Activated CD4-positive, alpha-beta memory T cell treated with anti-CD3 and anti-CD28 coated beads, Interleukin-2, amount 10 ng/mL, durations not matched to agents 7 days and 5 days (primary cell): ENCODE measurements at regions not wholly inside any gene's neighbourhood (a gene's known extent, or its start where the extent isn't known, plus 50 kb on each side); places are given as distances from the start of the nearest gene placed in this dataset.

Experiments used
- CTCF ChIA-PET: fragments of 350-600 bp; sonication (Branson Sonifier 250); formaldehyde crosslinking; loops from one replicate; lab custom pipeline; 2021; ENCODE audit warnings: antibody characterized with exemption, inconsistent platforms; lab: Charles Lee
- POLR2A ChIA-PET: fragments of 350-600 bp; sonication (Branson Sonifier 250); formaldehyde crosslinking; loops from one replicate; lab custom pipeline; 2021; ENCODE audit warnings: antibody characterized with exemption; lab: Charles Lee
- DNase-seq: peaks from one replicate; pipeline ENCODE4 v3.0.0-alpha.2; 2020
- H3K27ac Mint-ChIP-seq: one replicate; pipeline ENCODE4 v1.8.0; 2021; ENCODE audit warnings: mild to moderate bottlenecking, mixed read lengths
- H3K27me3 Mint-ChIP-seq: one replicate; pipeline ENCODE4 v1.8.0; 2021; ENCODE audit warnings: mixed read lengths
- H3K36me3 Mint-ChIP-seq: one replicate; pipeline ENCODE4 v1.8.0; 2021; ENCODE audit warnings: low read depth, mixed read lengths
- H3K4me1 Mint-ChIP-seq: one replicate; pipeline ENCODE4 v1.8.0; 2021; ENCODE audit warnings: mixed read lengths
- H3K4me3 Mint-ChIP-seq: one replicate; pipeline ENCODE4 v1.8.0; 2021; ENCODE audit warnings: mild to moderate bottlenecking, mixed read lengths
- H3K9me3 Mint-ChIP-seq: one replicate; pipeline ENCODE4 v1.8.0; 2021; ENCODE audit warnings: mixed read lengths

DNA sequence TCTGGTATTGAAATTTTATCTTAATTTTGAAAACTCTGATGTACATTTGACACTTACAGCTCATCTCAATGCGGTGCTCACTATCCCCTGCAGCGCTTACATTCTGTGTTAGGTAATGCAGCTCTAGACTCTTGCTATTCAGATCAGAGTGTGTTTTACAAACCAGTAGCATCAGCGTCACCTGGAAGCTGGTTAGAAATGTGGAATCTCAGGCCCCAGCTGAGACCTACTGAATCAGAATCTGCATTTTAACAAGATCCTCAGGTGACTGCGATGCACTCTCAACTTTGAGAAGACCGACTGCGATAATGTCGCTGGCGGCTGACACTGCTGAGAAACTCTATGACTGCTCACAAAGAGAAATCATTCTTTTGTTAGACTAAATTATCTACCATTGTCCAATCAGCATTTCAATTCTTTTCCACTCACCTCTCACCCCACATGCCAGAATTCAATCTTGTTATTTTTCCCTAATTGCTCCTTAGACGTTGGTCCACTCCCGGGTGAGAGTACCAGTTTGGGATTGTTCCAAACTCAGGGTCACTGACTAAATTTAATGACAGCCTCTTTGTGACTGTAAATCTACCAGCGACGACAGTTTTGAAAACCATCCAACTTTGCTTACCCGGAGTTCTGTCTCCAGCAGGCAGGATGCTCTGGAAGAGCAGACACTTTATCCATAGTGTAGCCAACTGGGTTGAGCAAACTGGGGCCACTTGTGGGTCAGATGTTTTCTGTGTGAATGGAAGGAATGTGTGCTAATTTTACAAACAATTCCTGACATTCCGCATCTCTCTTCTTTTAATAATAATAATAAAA is 140.1 kb upstream of the BTBD3 start:
- no peaks in the 10 kb centered on the region for H3K27me3 Mint-ChIP-seq
- H3K36me3 Mint-ChIP-seq = no peaks in the 10 kb centered on the region
- CTCF ChIA-PET = no interaction called here
- H3K4me1 Mint-ChIP-seq = no peaks in the 10 kb centered on the region
- DNase-seq = no peak
- H3K27ac Mint-ChIP-seq = no peak overlapping the region
- peaks cover 7% of the 10 kb centered on the region for H3K9me3 Mint-ChIP-seq
- no peak overlapping the region for H3K4me3 Mint-ChIP-seq
- POLR2A ChIA-PET = no interaction called here

DNA sequence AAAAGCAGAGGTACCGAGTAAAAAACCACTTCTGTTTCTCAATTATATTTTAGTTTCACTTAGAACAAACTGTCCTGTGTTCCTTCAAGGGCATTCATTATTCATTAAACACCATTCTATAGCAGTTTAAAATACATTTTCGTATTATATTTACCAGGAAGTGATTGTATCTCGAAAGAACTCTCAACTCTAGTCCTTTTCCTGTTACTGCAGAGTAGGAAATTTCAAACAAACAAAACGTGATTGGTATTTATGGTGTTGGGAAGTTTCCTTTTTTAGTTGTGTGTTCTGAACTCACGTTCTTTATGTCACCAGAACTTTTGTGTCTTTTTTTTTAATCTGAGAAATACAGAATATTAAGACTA is 139.5 kb upstream of the BTBD3 start:
- H3K4me3 Mint-ChIP-seq = no peak overlapping the region
- H3K4me1 Mint-ChIP-seq = no peaks in the 10 kb centered on the region
- no peak for DNase-seq
- POLR2A ChIA-PET = no interaction called here
- no peaks in the 10 kb centered on the region for H3K36me3 Mint-ChIP-seq
- no peaks in the 10 kb centered on the region for H3K27me3 Mint-ChIP-seq
- peaks cover 6% of the 10 kb centered on the region for H3K9me3 Mint-ChIP-seq
- no peak overlapping the region for H3K27ac Mint-ChIP-seq
- CTCF ChIA-PET = no interaction called here

DNA sequence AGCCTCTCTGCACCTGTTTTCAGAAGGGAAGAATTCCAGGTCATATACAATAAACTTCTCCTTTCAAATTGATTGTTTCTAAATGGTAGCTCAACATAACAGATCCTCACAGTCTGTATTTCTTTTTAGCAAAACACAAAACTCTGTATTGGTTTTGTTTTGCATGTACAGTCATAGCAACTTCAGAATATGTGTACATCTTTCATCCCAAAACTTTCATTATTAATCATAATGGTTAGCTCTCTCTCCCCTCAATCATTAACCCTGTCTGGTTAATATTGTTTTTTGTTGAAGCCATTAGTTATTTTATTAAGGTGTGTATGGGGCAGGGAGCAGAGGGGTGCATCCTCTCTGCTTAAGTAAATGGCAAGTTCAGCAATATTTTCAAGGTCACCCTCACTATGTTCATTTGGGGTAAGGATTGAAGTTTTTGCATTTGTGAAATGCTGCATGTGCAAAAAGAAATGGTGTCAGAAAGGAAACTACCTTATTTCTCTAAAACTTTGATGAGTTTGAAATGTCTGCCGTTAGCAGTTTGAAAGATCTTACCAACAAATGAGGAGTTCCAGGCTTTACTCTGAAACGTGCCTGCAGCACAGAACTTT is 136.8 kb upstream of the BTBD3 start:
- DNase-seq = no peak
- POLR2A ChIA-PET = no interaction called here
- Mint-ChIP-seq H3K4me1 (no peaks in the 10 kb centered on the region), H3K4me3 (no peak overlapping the region), H3K27ac (no peak overlapping the region), H3K9me3 (peaks cover 6% of the 10 kb centered on the region), H3K27me3 (no peaks in the 10 kb centered on the region), H3K36me3 (no peaks in the 10 kb centered on the region)
- CTCF ChIA-PET = no interaction called here

DNA sequence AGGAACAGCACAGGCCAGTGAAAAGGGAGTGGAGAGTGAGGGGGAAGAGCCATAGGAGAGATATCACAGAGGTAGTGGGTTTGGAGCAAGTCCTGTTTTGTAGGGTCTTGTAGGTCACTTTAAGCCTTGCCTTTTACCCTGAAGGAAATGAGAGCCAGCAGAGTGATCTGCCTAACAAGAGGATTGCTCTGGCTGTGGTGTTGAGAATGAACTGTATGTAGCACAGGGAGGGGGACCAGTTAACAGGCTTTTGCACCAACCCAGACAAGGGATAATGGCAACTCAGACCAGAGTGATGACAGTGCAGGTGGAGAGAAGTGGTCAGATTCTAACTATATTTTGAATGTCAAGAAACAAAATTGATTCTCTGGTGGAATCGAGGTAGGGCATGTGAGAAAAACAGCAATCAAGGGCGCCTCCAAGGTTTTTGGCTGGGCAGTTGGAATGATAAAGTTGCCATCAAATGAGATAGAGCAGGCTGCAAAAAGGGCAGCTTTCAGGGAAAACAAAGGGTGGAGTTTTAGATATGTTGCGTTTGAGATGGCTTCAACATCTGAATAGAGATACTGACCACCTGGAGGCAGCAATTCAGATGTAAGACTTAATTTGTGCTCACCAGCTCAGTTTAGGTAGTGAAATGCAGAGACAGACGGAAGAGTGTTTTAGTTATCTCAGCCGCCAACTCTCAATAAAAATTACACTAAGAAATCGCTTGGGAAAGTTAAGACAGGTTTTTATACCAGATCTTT is 134.4 kb upstream of the BTBD3 start:
- no peak for DNase-seq
- CTCF ChIA-PET = no interaction called here
- Mint-ChIP-seq H3K27ac (no peak overlapping the region), H3K4me1 (no peaks in the 10 kb centered on the region), H3K9me3 (no peaks in the 10 kb centered on the region), H3K4me3 (no peak overlapping the region), H3K36me3 (no peaks in the 10 kb centered on the region), H3K27me3 (no peaks in the 10 kb centered on the region)
- POLR2A ChIA-PET = no interaction called here

DNA sequence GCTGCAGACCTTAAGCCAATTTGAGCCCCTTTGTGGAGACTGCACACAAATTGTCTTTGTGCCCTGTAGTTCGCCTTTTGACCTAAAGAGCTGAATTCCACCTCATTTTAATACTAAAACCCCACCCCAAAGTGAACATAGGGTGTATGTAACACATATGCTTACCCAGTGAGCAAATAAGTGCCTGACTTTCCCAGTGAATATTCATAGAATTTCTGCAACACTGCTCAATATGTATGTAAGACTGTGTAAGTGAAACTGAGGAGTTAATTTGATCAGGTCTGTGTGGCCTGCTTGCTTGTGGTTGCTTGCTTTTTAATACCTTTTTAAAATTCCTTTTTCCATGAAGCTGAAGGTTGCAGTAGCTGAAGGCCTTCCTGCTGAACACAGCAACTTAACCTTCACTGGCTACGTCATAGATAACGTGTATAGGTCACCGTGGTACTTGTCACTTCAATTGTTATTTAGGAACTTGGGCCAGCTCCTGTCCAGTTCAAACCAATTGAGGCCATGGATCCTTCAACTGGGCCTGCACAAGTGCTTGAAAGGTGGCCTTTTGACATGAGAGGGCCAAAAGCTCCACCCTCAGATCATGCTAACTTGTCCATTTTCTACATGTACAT is 131.7 kb upstream of the BTBD3 start:
- Mint-ChIP-seq H3K4me1 (no peaks in the 10 kb centered on the region), H3K9me3 (no peaks in the 10 kb centered on the region), H3K27ac (no peak overlapping the region), H3K36me3 (no peaks in the 10 kb centered on the region), H3K27me3 (no peaks in the 10 kb centered on the region), H3K4me3 (no peak overlapping the region)
- no peak for DNase-seq
- ChIA-PET CTCF (no interaction called here), POLR2A (no interaction called here)

DNA sequence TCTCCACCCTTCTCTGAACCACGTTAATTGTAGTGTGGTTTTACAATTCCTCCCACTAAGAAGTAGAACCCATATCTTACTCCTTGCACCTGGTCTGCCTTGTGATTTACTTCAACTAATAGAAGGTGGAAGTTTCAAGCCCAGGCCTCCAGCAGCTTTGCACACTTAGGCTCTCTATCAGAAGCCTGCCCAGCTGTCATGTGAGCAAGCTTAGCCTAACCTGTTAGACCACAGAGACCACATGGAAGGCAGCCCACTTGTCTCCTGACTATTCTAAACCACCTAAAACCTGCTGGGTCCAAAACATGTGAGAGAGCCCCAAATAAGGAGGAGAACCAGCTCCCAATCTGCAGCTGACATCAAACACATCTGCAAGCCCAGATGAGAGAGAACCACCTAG is 127.6 kb upstream of the BTBD3 start:
- no peak overlapping the region for H3K27ac Mint-ChIP-seq
- no peaks in the 10 kb centered on the region for H3K4me1 Mint-ChIP-seq
- POLR2A ChIA-PET = no interaction called here
- CTCF ChIA-PET = no interaction called here
- no peak for DNase-seq
- peaks cover 4% of the 10 kb centered on the region for H3K9me3 Mint-ChIP-seq
- H3K4me3 Mint-ChIP-seq = no peak overlapping the region
- no peaks in the 10 kb centered on the region for H3K27me3 Mint-ChIP-seq
- H3K36me3 Mint-ChIP-seq = no peaks in the 10 kb centered on the region

DNA sequence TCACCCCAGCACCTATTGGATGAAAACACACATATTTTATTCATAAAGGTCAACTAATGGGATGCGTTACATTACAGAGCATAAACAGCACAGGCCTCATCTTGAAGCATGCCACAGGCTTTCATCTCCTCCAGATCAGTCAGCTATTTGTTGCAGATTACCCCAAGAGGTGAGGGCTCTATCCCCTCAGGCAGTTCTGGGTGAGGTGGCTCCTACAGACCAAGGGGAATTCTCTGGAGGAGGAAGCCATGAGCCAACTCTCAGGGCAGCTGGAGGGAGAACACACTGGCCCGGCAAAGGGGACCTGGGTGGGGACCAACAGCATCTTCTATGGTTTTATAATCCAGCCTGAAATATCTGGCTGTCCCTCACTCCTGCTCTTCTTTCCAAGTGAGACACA is 126.4 kb upstream of the BTBD3 start:
- Mint-ChIP-seq H3K4me1 (no peaks in the 10 kb centered on the region), H3K27me3 (no peaks in the 10 kb centered on the region), H3K9me3 (peaks cover 7% of the 10 kb centered on the region), H3K36me3 (no peaks in the 10 kb centered on the region), H3K27ac (no peak overlapping the region), H3K4me3 (no peak overlapping the region)
- DNase-seq = no peak
- ChIA-PET CTCF (no interaction called here), POLR2A (no interaction called here)

DNA sequence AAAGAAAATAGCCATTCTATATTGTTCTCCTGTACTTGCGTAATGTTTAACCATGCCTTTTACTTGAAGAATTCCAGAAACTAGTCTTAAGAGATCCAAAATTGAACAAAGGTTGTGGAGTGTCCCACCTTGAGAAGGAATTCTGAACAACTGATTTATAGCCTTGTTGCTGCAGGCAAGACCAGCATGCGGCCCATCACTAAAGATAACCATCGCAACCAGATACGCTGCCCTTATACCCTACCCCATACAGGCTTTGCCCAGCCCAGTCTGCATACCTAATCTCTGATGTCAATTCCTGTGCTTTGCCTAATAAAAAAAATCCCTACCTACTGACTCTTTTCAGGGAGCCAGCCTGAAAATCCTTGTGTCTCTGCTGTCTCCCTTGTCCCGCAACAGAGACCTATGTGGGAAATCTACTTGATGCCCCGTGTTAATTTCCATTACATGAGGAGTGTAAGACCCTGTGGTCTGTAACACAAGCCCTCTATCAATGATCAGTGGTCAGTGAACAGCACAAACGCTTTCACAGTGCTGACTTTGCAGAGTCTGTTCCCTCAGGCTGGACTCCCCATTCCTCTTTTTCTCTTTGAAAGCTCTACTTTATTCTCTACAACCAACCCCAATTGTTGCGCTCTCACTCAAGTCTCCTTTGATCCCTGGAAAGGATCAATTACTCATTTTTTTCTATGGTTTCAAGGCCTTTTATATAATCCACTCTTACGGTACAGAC is 125.7 kb upstream of the BTBD3 start:
- ChIA-PET CTCF (no interaction called here), POLR2A (no interaction called here)
- H3K4me1 Mint-ChIP-seq = no peaks in the 10 kb centered on the region
- no peak overlapping the region for H3K4me3 Mint-ChIP-seq
- no peaks in the 10 kb centered on the region for H3K36me3 Mint-ChIP-seq
- no peak for DNase-seq
- H3K9me3 Mint-ChIP-seq = peaks cover 8% of the 10 kb centered on the region
- H3K27me3 Mint-ChIP-seq = no peaks in the 10 kb centered on the region
- H3K27ac Mint-ChIP-seq = no peak overlapping the region

DNA sequence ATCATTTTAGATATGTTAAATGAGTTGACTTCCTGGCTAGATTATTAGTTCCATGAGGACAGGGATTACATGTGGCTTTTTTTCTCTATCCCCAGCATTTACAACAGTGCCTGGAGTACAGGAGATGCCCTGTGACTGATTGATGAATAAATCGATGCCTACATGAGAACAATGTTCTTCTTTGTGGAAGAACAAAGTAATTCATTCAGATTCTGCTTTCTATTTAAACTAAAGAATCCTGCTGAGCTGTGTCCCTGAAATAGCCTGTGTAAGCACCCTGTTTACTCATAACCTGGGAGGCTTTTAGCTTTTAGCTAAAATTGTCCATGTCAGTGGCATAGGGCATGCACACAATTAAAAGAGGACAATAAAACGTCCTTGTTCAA is 125.1 kb upstream of the BTBD3 start:
- ChIA-PET POLR2A (no interaction called here), CTCF (no interaction called here)
- DNase-seq = no peak
- Mint-ChIP-seq H3K4me1 (no peaks in the 10 kb centered on the region), H3K4me3 (no peak overlapping the region), H3K9me3 (peaks cover 9% of the 10 kb centered on the region), H3K36me3 (no peaks in the 10 kb centered on the region), H3K27ac (no peak overlapping the region), H3K27me3 (no peaks in the 10 kb centered on the region)

DNA sequence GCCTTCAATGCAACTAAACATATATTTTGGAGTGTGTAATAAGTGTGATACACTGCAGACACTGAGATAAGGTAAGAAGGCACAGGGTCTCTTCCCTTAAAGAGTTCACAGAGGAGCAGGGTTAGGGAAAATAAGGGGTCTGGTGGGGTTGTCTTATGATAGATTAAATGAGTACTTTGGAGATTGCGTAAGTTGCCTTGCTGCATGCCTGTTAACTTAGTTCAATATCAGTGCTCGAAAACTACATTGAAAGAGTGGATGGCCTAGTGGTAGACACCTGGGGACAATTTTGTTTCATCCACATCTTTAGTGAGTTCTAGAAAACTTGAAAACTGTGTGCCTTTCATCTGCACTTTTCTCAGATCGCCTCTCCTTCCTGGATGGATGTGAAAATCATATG is 123.2 kb upstream of the BTBD3 start:
- DNase-seq = no peak
- Mint-ChIP-seq H3K4me3 (no peak overlapping the region), H3K36me3 (no peaks in the 10 kb centered on the region), H3K9me3 (peaks cover 11% of the 10 kb centered on the region), H3K27me3 (no peaks in the 10 kb centered on the region), H3K27ac (no peak overlapping the region), H3K4me1 (no peaks in the 10 kb centered on the region)
- POLR2A ChIA-PET = no interaction called here
- CTCF ChIA-PET = no interaction called here

DNA sequence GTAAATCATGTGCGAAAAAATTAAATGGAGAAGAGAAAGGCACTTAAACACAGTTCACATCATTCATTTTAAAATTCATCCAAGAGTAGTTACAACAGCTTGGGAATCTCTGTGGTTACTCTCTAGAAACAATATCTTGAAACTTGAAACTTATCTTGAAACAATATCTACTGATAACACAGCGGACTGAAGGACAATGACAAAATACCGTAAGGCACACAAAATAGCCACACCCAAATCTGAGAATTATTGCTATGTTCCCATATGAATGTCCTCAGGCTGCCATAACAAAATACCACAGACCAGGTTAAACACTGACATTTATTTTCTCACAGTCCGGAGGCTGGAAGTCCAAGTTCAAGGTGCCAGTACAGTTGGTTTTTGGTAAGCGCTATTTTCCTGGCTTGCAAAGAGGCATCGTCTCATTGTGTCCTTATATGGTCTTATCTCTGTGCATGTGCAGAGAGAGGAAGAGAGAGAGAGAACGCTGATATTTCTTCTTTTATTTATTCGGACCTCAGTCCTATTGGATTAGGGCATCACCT is 122.5 kb upstream of the BTBD3 start:
- Mint-ChIP-seq H3K27me3 (no peaks in the 10 kb centered on the region), H3K9me3 (peaks cover 14% of the 10 kb centered on the region), H3K4me3 (no peak overlapping the region), H3K4me1 (no peaks in the 10 kb centered on the region), H3K36me3 (no peaks in the 10 kb centered on the region), H3K27ac (no peak overlapping the region)
- POLR2A ChIA-PET = no interaction called here
- CTCF ChIA-PET = no interaction called here
- DNase-seq = no peak

DNA sequence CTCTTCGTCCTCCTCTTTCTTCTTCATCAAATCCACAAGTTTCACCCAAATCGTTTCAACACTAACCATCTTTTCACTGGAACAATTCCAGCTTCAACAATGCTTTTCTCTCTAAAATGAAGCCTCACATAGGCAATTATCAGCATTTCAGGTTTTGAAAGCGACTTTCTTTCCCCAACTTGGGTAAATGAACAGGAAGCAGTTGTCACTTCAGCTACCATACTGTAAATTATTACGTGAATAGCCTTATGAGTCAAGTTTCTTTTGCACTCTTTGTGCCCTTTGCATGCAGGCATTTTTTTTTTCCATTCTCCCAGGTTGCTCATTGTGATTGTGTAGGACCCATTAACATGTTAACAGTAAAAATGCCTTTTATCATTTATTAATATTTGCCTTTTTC is 121.7 kb upstream of the BTBD3 start:
- Mint-ChIP-seq H3K36me3 (no peaks in the 10 kb centered on the region), H3K4me3 (no peak overlapping the region), H3K9me3 (peaks cover 14% of the 10 kb centered on the region), H3K27me3 (no peaks in the 10 kb centered on the region), H3K4me1 (no peaks in the 10 kb centered on the region), H3K27ac (no peak overlapping the region)
- CTCF ChIA-PET = no interaction called here
- POLR2A ChIA-PET = no interaction called here
- no peak for DNase-seq

DNA sequence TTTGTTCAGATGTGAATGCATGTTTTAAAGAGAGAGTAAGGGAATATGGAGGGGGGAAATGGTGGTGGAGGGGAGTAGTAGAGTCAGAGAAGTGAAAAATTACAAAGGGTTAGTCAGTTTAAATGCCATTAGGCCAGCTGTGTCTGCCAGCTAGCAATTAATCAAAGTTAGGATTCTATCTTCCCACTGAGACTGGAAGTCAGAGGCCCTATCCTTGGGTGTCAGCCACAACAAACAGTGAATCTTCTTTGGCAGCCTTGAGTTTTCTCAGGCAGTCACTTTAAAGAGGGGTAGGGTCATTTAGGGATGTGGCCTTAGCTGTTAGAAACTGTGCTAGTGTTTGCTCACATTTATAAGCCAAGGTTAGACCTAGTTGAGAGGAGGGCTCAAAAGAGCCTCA is 120.5 kb upstream of the BTBD3 start:
- H3K36me3 Mint-ChIP-seq = no peaks in the 10 kb centered on the region
- no peak overlapping the region for H3K27ac Mint-ChIP-seq
- ChIA-PET POLR2A (no interaction called here), CTCF (no interaction called here)
- no peaks in the 10 kb centered on the region for H3K4me1 Mint-ChIP-seq
- H3K27me3 Mint-ChIP-seq = no peaks in the 10 kb centered on the region
- DNase-seq = no peak
- no peak overlapping the region for H3K4me3 Mint-ChIP-seq
- peaks cover 13% of the 10 kb centered on the region for H3K9me3 Mint-ChIP-seq
